Activated CD8-positive, alpha-beta memory T cell treated with anti-CD3 and anti-CD28 coated beads for 4 hours (primary cell): ENCODE measurements at regions not wholly inside any gene's neighbourhood (a gene's known extent, or its start where the extent isn't known, plus 50 kb on each side); places are given as distances from the start of the nearest gene placed in this dataset.
"Not testable (repeated sequence)": the region's sequence is repeated elsewhere in the genome, so short reads cannot be mapped to it uniquely, and the experiment has no call there.

Source experiments
- DNase-seq, 2 donors: peaks; one replicate each; pipeline ENCODE4 v3.0.0-alpha.2; 2020; ENCODE audit warnings: low read depth in 2 of 2

- no peak for DNase-seq
Measured at GRCh38 chr9:7542693-7543092, 256.9 kb downstream of the DMAC1 start.

GRCh38 chr9:7542126-7542525 is 257.5 kb downstream of the DMAC1 start:
- no peak for DNase-seq

- no peak for DNase-seq
Measured at GRCh38 chr9:7536310-7536939, 263.2 kb downstream of the DMAC1 start.

GRCh38 chr9:7534211-7534935 is 265.2 kb downstream of the DMAC1 start:
- no peak for DNase-seq

GRCh38 chr9:7533376-7534090 is 266.0 kb downstream of the DMAC1 start:
- DNase-seq: no peak

GRCh38 chr9:7523426-7524043 is 276.0 kb downstream of the DMAC1 start:
- no peak for DNase-seq

- no peak for DNase-seq
Measured at GRCh38 chr9:7520396-7520795, 279.2 kb downstream of the DMAC1 start.

- no peak for DNase-seq
Measured at GRCh38 chr9:7516376-7516775, 283.2 kb downstream of the DMAC1 start.

- DNase-seq: no peak
Measured at GRCh38 chr9:7510199-7510598, 289.4 kb downstream of the DMAC1 start.

GRCh38 chr9:7509576-7510145 is 289.9 kb downstream of the DMAC1 start:
- DNase-seq: no peak

GRCh38 chr9:7508516-7508915 is 291.1 kb downstream of the DMAC1 start:
- no peak for DNase-seq

- no peak for DNase-seq
Measured at GRCh38 chr9:7507566-7508270, 291.9 kb downstream of the DMAC1 start.

- DNase-seq: no peak
Measured at GRCh38 chr9:7507026-7507425, 292.6 kb downstream of the DMAC1 start.

GRCh38 chr9:7500521-7500920 is 299.1 kb downstream of the DMAC1 start:
- no peak for DNase-seq

- DNase-seq: no peak
Measured at GRCh38 chr9:7491641-7492040, 307.9 kb downstream of the DMAC1 start.

GRCh38 chr9:7490317-7491108 is 309.1 kb downstream of the DMAC1 start:
- no peak for DNase-seq

- no peak for DNase-seq
Measured at GRCh38 chr9:7489036-7489435, 310.5 kb downstream of the DMAC1 start.

GRCh38 chr9:7484014-7484413 is 315.6 kb downstream of the DMAC1 start:
- DNase-seq: not testable (repeated sequence)

GRCh38 chr9:7481570-7481969 is 318.0 kb downstream of the DMAC1 start:
- no peak for DNase-seq

- no peak for DNase-seq
Measured at GRCh38 chr9:7479300-7479699, 320.3 kb downstream of the DMAC1 start.

- no peak for DNase-seq
Measured at GRCh38 chr9:7478646-7479045, 320.9 kb downstream of the DMAC1 start.
